Upper lobe of left lung (tissue), 4 donors: ENCODE measurements at regions not wholly inside any gene's neighbourhood (a gene's known extent, or its start where the extent isn't known, plus 50 kb on each side); places are given as distances from the start of the nearest gene placed in this dataset.
"Not testable (repeated sequence)": the region's sequence is repeated elsewhere in the genome, so short reads cannot be mapped to it uniquely, and the experiment has no call there.

ENCODE experiments used
- EP300 ChIP-seq, 4 donors: sonication (generic); formaldehyde crosslinking; IDR thresholded peaks; one replicate each; pipeline ENCODE4 v1.5.1; 2017; ENCODE audit warnings: antibody characterized with exemption in 4 of 4, control low read depth in 2 of 4
- POLR2A ChIP-seq, 4 donors: fragments of 450-650 bp; IDR thresholded peaks; one replicate each; pipeline ENCODE4 v1.5.1; 2016 to 2017; ENCODE audit warnings: antibody characterized with exemption in 4 of 4, mild to moderate bottlenecking in 2 of 4
- POLR2AphosphoS5 ChIP-seq, 2 donors: sonication (generic); formaldehyde crosslinking; IDR thresholded peaks; one replicate each; pipeline ENCODE4 v1.5.1; 2017; ENCODE audit warnings: antibody characterized with exemption in 2 of 2
- TF ChIP-seq, protein P1 (sequence below), 6 experiments: fragments of 450-650 bp in 4 of 6; fragments of 200-600 bp in 2 of 6; sonication (generic) in 2 of 6; IDR thresholded peaks; one replicate each; pipeline ENCODE4 v1.5.1; 2016 to 2019; ENCODE audit warnings: antibody characterized with exemption in 6 of 6

DNA sequence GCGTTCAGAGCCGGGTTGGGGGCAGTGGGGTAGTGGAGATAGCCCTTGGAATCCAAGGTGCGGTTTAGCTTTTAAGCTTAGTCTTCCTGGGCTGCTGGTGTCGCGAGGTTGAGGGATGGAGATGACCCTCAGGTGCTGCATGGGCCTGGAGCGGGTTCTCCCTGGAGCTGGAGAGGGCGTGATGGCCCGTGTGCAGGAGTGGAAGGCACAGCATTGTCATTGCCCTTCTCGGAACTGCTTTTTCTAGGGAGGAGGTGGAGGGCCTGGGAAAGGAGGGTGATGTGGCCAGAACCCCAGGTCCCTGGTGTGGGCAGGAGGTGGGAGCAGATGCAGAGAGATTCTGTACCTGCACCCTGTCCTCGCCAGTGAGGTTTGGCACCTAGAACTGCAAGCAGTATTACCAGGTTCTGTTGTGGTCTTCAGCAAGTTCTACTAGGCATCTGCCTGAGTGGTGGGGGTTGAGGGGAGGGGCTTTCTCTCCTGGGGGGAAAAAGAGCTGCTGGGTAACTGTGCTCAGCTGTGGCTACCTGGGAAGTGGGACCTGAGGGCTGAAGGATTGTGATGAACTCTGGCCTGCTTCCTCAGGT is 55.8 kb upstream of the TPTE start:
- TF ChIP-seq, protein P1, sequence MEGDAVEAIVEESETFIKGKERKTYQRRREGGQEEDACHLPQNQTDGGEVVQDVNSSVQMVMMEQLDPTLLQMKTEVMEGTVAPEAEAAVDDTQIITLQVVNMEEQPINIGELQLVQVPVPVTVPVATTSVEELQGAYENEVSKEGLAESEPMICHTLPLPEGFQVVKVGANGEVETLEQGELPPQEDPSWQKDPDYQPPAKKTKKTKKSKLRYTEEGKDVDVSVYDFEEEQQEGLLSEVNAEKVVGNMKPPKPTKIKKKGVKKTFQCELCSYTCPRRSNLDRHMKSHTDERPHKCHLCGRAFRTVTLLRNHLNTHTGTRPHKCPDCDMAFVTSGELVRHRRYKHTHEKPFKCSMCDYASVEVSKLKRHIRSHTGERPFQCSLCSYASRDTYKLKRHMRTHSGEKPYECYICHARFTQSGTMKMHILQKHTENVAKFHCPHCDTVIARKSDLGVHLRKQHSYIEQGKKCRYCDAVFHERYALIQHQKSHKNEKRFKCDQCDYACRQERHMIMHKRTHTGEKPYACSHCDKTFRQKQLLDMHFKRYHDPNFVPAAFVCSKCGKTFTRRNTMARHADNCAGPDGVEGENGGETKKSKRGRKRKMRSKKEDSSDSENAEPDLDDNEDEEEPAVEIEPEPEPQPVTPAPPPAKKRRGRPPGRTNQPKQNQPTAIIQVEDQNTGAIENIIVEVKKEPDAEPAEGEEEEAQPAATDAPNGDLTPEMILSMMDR (IDR thresholded peaks at IDR 0.05), result not testable (repeated sequence)
- not testable (repeated sequence) for TF ChIP-seq EP300, POLR2AphosphoS5, POLR2A (IDR thresholded peaks at IDR 0.05)
